Hepatocyte (in vitro differentiated cells): ENCODE measurements at regions not wholly inside any gene's neighbourhood (a gene's known extent, or its start where the extent isn't known, plus 50 kb on each side); places are given as distances from the start of the nearest gene placed in this dataset.
"Not testable (repeated sequence)": the region's sequence is repeated elsewhere in the genome, so short reads cannot be mapped to it uniquely, and the experiment has no call there.

ENCODE experiments used
- DNase-seq: peaks from one replicate; pipeline ENCODE4 v3.0.0-alpha.2; 2016; ENCODE audit warnings: low spot score
- H2AFZ ChIP-seq: fragments of 200-600 bp; sonication (generic); 2 replicates; pipeline ENCODE4 v1.6.0; 2016; ENCODE audit warnings: antibody characterized with exemption, mild to moderate bottlenecking
- H3K27ac ChIP-seq: fragments of 200-600 bp; sonication (generic); 2 replicates; pipeline ENCODE4 v1.5.1; 2016; ENCODE audit warnings: mild to moderate bottlenecking
- H3K27me3 ChIP-seq: fragments of 200-600 bp; sonication (generic); 2 replicates; pipeline ENCODE4 v1.6.1; 2016
- H3K36me3 ChIP-seq: fragments of 200-600 bp; sonication (generic); replicated peaks from 2 replicates; pipeline ENCODE4 v1.5.1; 2016; ENCODE audit warnings: low read depth; ENCODE audit not compliant: insufficient read depth
- H3K4me1 ChIP-seq: fragments of 200-600 bp; sonication (generic); 2 replicates; pipeline ENCODE4 v1.5.1; 2016; ENCODE audit warnings: mild to moderate bottlenecking, moderate library complexity; ENCODE audit not compliant: insufficient read depth
- H3K4me2 ChIP-seq: fragments of 200-600 bp; sonication (generic); 2 replicates; pipeline ENCODE4 v1.6.0; 2016
- H3K4me3 ChIP-seq: fragments of 200-600 bp; sonication (generic); 2 replicates; pipeline ENCODE4 v1.5.1; 2016; ENCODE audit warnings: mild to moderate bottlenecking
- H3K79me2 ChIP-seq: fragments of 200-600 bp; sonication (generic); 2 replicates; pipeline ENCODE4 v1.6.0; 2017; ENCODE audit warnings: mild to moderate bottlenecking
- H3K9me2 ChIP-seq: fragments of 200-600 bp; sonication (generic); replicated peaks from 2 replicates; pipeline ENCODE4 v1.6.0; 2017; ENCODE audit warnings: mild to moderate bottlenecking; ENCODE audit not compliant: insufficient read depth
- H3K9me3 ChIP-seq: fragments of 200-600 bp; sonication (generic); 2 replicates; pipeline ENCODE4 v1.5.1; 2016; ENCODE audit warnings: low read depth, mild to moderate bottlenecking
- H4K20me1 ChIP-seq: fragments of 200-600 bp; sonication (generic); 2 replicates; pipeline ENCODE4 v1.6.0; 2016; ENCODE audit warnings: mild to moderate bottlenecking; ENCODE audit not compliant: insufficient read depth, poor library complexity, severe bottlenecking
- EZH2 ChIP-seq: fragments of 200-600 bp; sonication (generic); IDR thresholded peaks from 2 replicates; pipeline ENCODE4 v1.6.1; 2016; ENCODE audit warnings: antibody characterized with exemption, mild to moderate bottlenecking, borderline replicate concordance
- EZH2phosphoT487 ChIP-seq: fragments of 200-600 bp; sonication (generic); IDR thresholded peaks from one replicate; pipeline ENCODE4 v1.6.1; 2018; ENCODE audit warnings: antibody characterized with exemption, mild to moderate bottlenecking, low read depth, moderate library complexity; ENCODE audit not compliant: unreplicated experiment, severe bottlenecking
- WGBS: methylation state at CpG from one replicate; pipeline ENCODE4 v1.1.6; 2016; ENCODE audit warnings: low lambda C conversion rate; ENCODE audit errors: missing lambda C conversion rate; 5-methylcytosine and 5-hydroxymethylcytosine counted together
- TF ChIP-seq, protein P1 (sequence below): fragments of 200-600 bp; sonication (generic); IDR thresholded peaks from 2 replicates; pipeline ENCODE4 v1.5.1; 2016; ENCODE audit warnings: antibody characterized with exemption, mild to moderate bottlenecking; ENCODE audit not compliant: poor library complexity

DNA sequence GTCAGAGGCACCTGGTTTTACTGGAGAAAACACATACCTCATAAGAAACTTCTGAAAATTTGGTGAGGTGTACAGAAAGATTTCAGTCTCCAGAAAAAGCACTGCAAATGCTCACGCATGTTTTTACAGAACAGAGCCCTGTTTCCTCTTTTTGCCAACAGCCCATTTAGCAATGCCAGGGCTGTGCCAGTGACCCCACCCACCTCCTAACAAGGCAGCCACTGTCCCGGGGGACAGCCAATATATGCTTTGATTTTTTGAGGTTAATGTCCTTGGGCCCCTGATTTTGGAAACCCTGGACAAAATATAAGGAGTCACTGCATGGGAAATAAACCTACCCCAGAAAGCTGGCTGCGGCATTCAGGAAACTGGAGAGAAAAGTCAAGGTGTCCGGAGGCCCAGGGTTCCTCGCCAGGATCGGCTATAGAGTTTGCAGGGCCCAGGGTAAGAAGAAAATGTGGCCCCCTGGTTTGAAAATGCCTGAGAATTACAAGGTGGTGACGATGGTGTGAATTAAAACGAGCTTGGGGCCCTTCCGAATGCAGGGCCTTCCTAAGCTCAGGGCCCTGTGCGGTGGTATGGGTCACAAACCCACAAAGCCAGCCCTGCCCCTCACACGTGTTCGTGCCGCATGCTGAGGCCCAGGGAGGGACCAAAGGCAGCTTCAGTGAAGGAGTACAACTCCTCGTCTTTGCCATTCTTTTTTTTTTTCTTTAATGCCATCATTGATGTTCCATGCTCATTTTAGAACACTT lies 71.1 kb upstream of the WNT7B start:
- Histone ChIP-seq H3K9me3 (no peaks in the 10 kb centered on the region), H3K4me1 (peaks cover 10% of the 10 kb centered on the region), H2AFZ (no peak overlapping the region), H3K4me3 (no peak overlapping the region), H3K4me2 (no peak overlapping the region), H3K9me2 (no peaks in the 10 kb centered on the region), H4K20me1 (no peaks in the 10 kb centered on the region), H3K27me3 (no peaks in the 10 kb centered on the region), H3K36me3 (no peaks in the 10 kb centered on the region), H3K79me2 (no peaks in the 10 kb centered on the region), H3K27ac (no peak overlapping the region)
- TF ChIP-seq, protein P1, sequence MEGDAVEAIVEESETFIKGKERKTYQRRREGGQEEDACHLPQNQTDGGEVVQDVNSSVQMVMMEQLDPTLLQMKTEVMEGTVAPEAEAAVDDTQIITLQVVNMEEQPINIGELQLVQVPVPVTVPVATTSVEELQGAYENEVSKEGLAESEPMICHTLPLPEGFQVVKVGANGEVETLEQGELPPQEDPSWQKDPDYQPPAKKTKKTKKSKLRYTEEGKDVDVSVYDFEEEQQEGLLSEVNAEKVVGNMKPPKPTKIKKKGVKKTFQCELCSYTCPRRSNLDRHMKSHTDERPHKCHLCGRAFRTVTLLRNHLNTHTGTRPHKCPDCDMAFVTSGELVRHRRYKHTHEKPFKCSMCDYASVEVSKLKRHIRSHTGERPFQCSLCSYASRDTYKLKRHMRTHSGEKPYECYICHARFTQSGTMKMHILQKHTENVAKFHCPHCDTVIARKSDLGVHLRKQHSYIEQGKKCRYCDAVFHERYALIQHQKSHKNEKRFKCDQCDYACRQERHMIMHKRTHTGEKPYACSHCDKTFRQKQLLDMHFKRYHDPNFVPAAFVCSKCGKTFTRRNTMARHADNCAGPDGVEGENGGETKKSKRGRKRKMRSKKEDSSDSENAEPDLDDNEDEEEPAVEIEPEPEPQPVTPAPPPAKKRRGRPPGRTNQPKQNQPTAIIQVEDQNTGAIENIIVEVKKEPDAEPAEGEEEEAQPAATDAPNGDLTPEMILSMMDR, result no peak
- no peak for TF ChIP-seq EZH2phosphoT487
- no peak for TF ChIP-seq EZH2
- DNase-seq, result no peak
- 86% methylated on average over 14 of the region's 14 CpGs for WGBS

DNA sequence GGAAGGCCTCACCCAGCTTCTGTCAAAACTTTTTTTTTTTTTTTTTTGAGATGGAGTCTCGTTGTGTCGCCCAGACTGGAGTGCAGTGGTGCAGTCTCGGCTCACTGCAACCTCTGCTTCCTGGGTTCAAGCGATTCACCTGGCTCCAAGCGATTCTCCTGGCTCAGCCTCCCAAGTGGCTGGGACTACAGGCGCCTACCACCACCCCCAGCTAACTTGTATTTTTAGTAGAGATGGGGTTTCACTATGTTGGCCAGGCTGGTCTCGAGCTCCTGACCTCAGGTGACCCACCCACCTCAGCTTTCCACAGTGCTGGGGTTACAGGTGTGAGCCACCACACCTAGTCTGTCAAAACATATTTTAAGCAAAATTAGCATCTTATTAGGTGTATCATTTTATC lies 71.7 kb upstream of the WNT7B start:
- peaks cover 15% of the 10 kb centered on the region for H3K4me1 ChIP-seq

DNA sequence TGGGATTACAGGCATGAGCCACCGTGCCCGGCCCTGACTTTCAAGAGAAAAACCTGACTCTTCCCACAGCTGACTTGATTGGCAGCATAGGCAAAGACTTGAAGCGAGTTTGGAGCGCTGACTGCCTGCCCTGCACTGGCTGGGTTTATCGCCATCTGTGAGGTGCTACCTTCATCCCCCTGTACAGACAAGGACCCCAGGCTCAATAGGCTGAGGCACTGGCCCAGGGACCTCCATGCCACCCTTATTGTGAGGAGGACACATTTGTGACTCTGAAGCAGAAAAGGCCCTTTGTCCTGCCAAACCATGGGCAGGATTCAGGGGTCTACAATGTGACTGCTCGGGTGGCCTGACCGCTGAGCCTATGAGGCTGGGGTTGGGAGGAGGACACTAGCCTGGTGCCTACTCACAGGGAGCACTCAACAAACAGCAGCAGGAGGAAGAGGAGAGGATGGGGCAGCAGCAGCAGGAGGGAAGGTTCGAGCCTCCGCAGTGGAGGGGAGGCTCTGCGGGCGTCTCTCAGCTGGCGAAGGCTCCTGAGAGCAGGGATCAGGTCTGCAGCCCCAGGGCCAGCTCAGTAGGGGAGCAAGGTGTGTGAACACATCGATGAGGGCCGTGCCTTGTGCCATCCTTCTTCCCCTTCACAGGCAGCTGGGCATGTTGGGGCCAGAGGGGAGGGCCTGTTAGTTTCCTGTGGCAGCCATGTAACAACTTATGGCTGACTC lies 72.9 kb upstream of the WNT7B start:
- 95% methylated on average over 14 of the region's 14 CpGs for WGBS
- DNase-seq, result no peak
- H3K4me1 ChIP-seq, result peaks cover 8% of the 10 kb centered on the region
- no peak for TF ChIP-seq EZH2
- TF ChIP-seq, protein P1, result no peak
- no peaks in the 10 kb centered on the region for H3K36me3 ChIP-seq
- H3K27me3 ChIP-seq, result no peaks in the 10 kb centered on the region
- H3K9me3 ChIP-seq, result no peaks in the 10 kb centered on the region
- H2AFZ ChIP-seq, result no peak overlapping the region
- no peaks in the 10 kb centered on the region for H3K9me2 ChIP-seq
- no peak overlapping the region for H3K27ac ChIP-seq
- H3K4me2 ChIP-seq, result no peak overlapping the region
- H4K20me1 ChIP-seq, result no peaks in the 10 kb centered on the region
- H3K4me3 ChIP-seq, result no peak overlapping the region
- H3K79me2 ChIP-seq, result no peaks in the 10 kb centered on the region

More for the DNA sequence above, 71.7 kb upstream of the WNT7B start:
- H3K27ac ChIP-seq, H3K4me3 ChIP-seq, H2AFZ ChIP-seq, H3K27me3 ChIP-seq, H3K9me2 ChIP-seq, H3K9me3 ChIP-seq, DNase-seq, H3K36me3 ChIP-seq, H3K4me2 ChIP-seq, H3K79me2 ChIP-seq, H4K20me1 ChIP-seq: not testable (repeated sequence)
- 91% methylated on average over 7 of the region's 7 CpGs for WGBS

DNA sequence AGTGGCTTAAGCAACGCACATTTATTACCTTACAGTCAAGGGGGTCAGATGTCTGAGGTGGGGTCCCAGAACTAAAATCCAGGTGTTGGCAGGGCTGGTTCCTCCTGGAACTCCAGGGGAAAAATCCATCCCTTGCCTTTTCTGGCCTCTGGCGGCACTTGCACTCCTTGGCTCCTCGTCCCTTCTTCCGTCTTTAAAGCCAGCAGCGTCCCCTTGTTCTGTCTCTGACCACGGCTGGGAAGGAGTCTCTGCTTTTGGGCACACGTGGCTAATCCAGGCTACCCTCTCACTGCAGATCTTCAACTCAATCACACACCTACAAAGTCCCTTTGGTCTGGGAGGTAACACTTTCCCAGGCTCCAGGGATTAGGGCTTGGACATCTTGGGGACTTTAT lies 73.5 kb upstream of the WNT7B start:
- Histone ChIP-seq H3K79me2 (no peaks in the 10 kb centered on the region), H3K36me3 (no peaks in the 10 kb centered on the region), H3K4me3 (no peak overlapping the region), H2AFZ (no peak overlapping the region), H3K9me3 (no peaks in the 10 kb centered on the region), H3K27me3 (no peaks in the 10 kb centered on the region), H4K20me1 (no peaks in the 10 kb centered on the region), H3K9me2 (no peaks in the 10 kb centered on the region), H3K4me1 (peaks cover 8% of the 10 kb centered on the region), H3K27ac (no peak overlapping the region), H3K4me2 (no peak overlapping the region)
- no peak for DNase-seq
- TF ChIP-seq, protein P1, result no peak
- TF ChIP-seq EZH2, result no peak
- no peak for TF ChIP-seq EZH2phosphoT487
- 86% methylated on average over 7 of the region's 7 CpGs for WGBS
